WI38 (cell line): ENCODE measurements at regions not wholly inside any gene's neighbourhood (a gene's known extent, or its start where the extent isn't known, plus 50 kb on each side); places are given as distances from the start of the nearest gene placed in this dataset.
A peak's percentile ranks its signal among the peaks of the same experiment; 100 is the strongest.

Source experiments
- H3K4me3 ChIP-seq: 2 replicates; pipeline ENCODE4 v1.5.1; 2011; ENCODE audit warnings: low read depth, mild to moderate bottlenecking, control low read depth, low read length
- TF ChIP-seq, protein P1 (sequence below): IDR thresholded peaks from 2 replicates; pipeline ENCODE4 v1.5.1; 2012; ENCODE audit warnings: low read depth, mild to moderate bottlenecking, control low read depth, low read length

DNA sequence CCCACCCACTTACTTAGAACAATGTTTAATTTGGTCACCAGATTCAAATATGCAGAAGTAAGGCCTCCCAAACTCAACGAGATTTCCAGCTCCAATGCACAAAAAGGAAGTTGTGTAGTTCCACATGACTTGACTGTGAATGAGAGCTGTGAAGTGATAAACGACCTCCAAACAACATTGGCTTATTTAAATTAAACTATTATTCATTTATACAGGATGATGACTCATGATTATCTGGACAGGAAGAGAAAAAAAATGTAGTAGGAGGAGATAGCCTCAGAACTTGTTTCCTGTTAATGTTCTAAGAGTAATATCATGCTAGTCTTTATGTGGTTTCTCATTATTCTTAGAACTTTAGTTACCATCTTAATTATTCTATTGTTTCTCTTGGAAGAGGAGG lies 237.3 kb downstream of the C1D start:
- peak overlapping the region; percentile 41 for H3K4me3 ChIP-seq
- TF ChIP-seq, protein P1, sequence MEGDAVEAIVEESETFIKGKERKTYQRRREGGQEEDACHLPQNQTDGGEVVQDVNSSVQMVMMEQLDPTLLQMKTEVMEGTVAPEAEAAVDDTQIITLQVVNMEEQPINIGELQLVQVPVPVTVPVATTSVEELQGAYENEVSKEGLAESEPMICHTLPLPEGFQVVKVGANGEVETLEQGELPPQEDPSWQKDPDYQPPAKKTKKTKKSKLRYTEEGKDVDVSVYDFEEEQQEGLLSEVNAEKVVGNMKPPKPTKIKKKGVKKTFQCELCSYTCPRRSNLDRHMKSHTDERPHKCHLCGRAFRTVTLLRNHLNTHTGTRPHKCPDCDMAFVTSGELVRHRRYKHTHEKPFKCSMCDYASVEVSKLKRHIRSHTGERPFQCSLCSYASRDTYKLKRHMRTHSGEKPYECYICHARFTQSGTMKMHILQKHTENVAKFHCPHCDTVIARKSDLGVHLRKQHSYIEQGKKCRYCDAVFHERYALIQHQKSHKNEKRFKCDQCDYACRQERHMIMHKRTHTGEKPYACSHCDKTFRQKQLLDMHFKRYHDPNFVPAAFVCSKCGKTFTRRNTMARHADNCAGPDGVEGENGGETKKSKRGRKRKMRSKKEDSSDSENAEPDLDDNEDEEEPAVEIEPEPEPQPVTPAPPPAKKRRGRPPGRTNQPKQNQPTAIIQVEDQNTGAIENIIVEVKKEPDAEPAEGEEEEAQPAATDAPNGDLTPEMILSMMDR, result no peak

DNA sequence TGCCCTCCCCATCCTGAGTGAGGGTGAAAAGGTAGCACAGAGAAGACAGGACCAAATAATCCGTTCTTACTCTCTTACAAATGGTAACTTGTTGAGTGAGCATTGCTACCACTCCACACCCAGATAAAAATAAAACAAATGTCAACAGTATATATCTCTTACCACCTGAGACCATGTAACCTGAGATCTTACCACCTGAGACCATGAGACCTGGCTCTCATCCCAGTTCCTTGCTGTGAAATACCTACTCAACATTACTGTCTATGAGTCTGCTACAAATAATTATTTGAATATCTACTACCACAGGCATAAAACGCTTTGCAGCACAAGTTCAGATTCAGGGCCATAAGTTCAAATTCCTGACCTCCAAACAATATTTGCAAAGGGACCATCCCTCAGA lies 234.7 kb downstream of the C1D start:
- H3K4me3 ChIP-seq, result no peak overlapping the region
- TF ChIP-seq, protein P1, result no peak

DNA sequence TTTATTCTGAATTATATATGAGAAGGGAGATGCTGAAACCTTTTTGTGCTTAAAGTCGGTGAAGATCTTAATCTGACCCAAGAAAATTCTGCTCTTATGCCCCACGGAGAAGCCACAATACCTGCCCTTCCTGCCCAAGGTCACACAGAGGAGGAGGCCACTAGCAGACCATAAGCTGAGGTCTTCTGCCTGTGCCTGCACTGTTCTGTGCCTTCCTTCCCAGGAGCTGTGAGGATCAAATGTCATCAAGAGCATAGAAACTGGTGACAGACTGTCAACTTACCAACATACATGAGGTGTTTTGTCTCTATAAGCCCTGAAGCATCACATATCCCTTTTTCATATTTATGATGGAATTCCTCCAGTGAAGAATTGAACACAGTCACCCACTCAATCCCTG lies 233.3 kb downstream of the C1D start:
- TF ChIP-seq, protein P1, result no peak
- no peak overlapping the region for H3K4me3 ChIP-seq

DNA sequence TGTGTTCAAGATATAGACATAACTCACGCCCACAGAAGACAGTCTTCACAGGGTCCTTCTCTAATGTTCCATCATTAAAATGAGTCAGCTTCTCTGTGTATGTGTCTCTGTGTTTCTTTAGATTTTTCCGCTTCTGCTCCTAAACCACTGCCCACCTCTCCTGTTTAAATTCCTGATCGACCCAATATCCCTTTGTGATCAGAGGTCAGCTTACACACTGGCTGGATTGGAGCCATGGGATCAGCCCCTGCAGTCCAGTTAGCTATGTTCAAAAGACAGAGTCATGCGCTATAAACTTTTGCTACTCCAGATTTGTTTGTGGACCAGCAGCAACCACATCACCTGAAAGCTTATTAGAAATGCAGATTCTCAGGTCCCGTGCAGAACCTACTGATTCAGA lies 229.2 kb downstream of the C1D start:
- H3K4me3 ChIP-seq, result no peak overlapping the region
- TF ChIP-seq, protein P1, result no peak

DNA sequence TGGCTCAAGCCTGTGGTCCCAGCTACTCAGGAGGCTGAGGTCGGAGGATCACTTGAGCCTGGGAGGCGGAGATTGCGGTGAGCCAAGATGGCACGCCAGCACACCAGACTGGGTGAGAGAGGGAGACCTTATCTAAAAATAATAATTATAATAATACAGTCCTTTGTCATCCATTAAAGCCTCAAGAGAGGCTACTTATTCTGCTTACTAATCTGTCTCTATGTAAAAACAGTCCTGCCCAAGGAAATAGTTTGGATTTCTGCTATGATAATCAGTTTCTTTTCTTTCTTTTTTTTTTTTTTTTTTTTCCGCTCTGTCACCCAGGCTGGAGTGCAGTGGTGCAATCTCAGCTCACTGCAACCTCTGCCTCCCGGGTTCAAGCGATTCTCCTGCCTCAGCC lies 228.3 kb downstream of the C1D start:
- no peak overlapping the region for H3K4me3 ChIP-seq
- TF ChIP-seq, protein P1, result no peak

DNA sequence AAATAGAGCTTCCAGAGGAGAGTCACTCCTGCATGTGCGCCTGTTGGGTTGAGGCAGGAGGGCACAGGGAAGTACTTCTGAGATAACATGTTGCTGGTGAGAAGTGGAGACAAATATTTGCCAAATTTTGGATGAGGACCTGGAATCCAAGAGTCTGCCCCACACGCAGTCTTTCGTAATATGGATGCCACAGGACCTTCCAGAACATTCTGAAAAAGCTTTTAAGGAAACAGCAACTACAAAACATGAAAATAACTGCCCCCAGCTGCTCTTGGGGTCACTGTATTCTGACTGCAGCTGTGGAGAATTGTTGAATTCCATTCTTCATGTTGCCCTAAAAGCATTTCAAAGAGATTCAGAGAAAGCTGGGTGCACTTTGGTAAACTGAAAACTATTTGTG lies 227.5 kb downstream of the C1D start:
- H3K4me3 ChIP-seq, result no peak overlapping the region
- TF ChIP-seq, protein P1, result no peak

DNA sequence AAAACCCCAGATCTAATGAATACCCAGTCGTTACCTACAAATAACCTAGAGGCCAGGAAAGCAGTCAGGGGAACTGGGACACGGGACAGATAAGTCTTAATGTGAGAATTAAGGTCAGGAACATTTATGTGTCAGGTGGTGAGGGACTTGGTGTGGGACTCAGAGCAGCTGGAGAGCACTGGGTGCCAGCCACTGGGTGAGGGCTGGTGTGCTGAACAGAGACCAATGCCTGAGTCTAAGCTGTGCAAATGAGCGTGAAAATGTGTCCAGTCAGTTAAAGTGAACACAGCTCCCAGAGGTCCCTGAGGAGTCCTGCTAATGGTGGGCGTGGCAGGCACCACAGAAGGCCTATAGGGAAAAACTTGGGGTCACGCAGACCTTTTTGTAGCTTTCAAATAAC lies 225.9 kb downstream of the C1D start:
- TF ChIP-seq, protein P1, result no peak
- no peak overlapping the region for H3K4me3 ChIP-seq

DNA sequence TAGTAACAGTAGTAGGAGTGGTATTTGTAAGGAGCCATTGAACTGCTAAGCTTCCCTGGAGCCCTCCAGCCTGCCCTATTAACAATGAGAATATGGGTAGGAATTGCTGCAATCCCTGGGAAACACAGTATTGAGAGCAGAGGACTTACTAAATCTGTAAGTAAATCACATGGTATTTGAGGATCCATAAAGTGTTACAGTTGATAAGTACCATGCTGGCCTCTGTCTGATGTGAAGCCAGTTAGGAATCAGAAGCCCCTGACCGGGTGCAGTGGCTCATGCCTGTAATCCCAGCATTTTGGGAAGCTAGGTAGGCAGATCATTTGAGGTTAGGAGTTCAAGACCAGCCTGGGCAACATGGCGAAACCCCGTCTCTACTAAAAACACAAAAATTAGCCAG lies 224.6 kb downstream of the C1D start:
- no peak overlapping the region for H3K4me3 ChIP-seq
- TF ChIP-seq, protein P1, result no peak
